Lung (tissue), 11 donors: ENCODE measurements at regions not wholly inside any gene's neighbourhood (a gene's known extent, or its start where the extent isn't known, plus 50 kb on each side); places are given as distances from the start of the nearest gene placed in this dataset.
A peak's percentile ranks its signal among the peaks of the same experiment; 100 is the strongest.

Source experiments
- ATAC-seq: fragments of 200-7000 bp; cut with Tn5 transposase; one replicate; pipeline ENCODE4 v1.9.1; 2020; ENCODE audit warnings: moderate number of reproducible peaks; ENCODE audit not compliant: insufficient read depth, low FRiP score
- DNase-seq, 3 donors: peaks; one replicate each; pipeline ENCODE4 v3.0.0-alpha.2; 2013 to 2017
- H3K27ac ChIP-seq, 2 donors: one replicate each; pipeline ENCODE4 v1.5.1; 2013; ENCODE audit warnings: mild to moderate bottlenecking in 2 of 2, moderate library complexity in 2 of 2, control low read depth in 1 of 2, inconsistent platforms in 1 of 2, low read depth in 1 of 2, low read length in 1 of 2
- H3K27me3 ChIP-seq, 3 donors: one replicate each; pipeline ENCODE4 v1.5.1; 2013; ENCODE audit warnings: low read length in 2 of 3; ENCODE audit not compliant: control insufficient read depth in 3 of 3, insufficient read depth in 3 of 3
- H3K36me3 ChIP-seq, 4 donors: one replicate each; pipeline ENCODE4 v1.5.1; 2013; ENCODE audit warnings: low read length in 4 of 4, mild to moderate bottlenecking in 1 of 4, moderate library complexity in 1 of 4; ENCODE audit not compliant: control insufficient read depth in 4 of 4, insufficient read depth in 4 of 4
- H3K4me1 ChIP-seq, 5 donors: one replicate each; pipeline ENCODE4 v1.5.1; 2013; ENCODE audit warnings: low read length in 5 of 5, mild to moderate bottlenecking in 2 of 5, moderate library complexity in 1 of 5; ENCODE audit not compliant: control insufficient read depth in 5 of 5, insufficient read depth in 5 of 5
- H3K4me3 ChIP-seq: one replicate; pipeline ENCODE4 v1.5.1; 2013; ENCODE audit warnings: mild to moderate bottlenecking, control low read depth, moderate library complexity
- H3K9ac ChIP-seq, 2 donors: one replicate each; pipeline ENCODE4 v1.5.1; 2013; ENCODE audit warnings: low read length in 2 of 2, control low read depth in 1 of 2; ENCODE audit not compliant: insufficient read depth in 1 of 2
- H3K9me3 ChIP-seq, 4 donors: one replicate each; pipeline ENCODE4 v1.5.1; 2013; ENCODE audit warnings: low read length in 3 of 4, mild to moderate bottlenecking in 1 of 4, moderate library complexity in 1 of 4; ENCODE audit not compliant: control insufficient read depth in 4 of 4, insufficient read depth in 3 of 4
- WGBS, 2 donors: extraction: QIAGEN DNeasy Blood & Tissue Kit; methylation state at CpG; one replicate each; pipeline ENCODE4 v1.1.7; 2013; 5-methylcytosine and 5-hydroxymethylcytosine counted together
- TF ChIP-seq, protein P1 (sequence below): IDR thresholded peaks from 2 replicates; pipeline ENCODE4 v1.5.1; 2012; ENCODE audit warnings: mild to moderate bottlenecking; ENCODE audit errors: control extremely low read depth, extremely low read depth
- donor health status: control.
- donor health status: control.
- donor health status: Bipolar disorder and iron deficiency.
- donor health status: healthy.
- donor health status: DM: yes; HTN: yes; CAD: no.

DNA sequence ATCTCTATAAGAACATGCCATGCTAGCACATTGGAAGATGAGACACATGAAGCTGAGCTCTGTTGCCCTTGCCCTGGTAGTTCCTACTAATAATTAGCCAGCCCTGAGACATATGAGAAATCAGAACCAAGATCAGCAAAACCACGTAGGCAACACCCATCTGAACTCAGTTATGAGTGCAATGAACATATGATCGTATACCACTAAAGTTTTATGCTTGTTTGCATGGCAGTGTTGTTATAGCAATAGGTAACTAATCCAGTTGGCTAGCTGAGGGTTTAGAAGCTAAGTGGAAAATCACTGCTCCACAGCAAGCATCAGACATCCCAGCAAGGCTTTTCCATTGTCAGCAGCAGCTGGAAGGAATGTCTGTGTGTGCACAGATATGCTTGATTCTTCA, 180.7 kb downstream of the BTBD3 start:
- Histone ChIP-seq H3K9ac (no peak overlapping the region), H3K4me1 (no peaks in the 10 kb centered on the region), H3K4me3 (no peak overlapping the region), H3K27me3 (peaks cover 0 to 2% (median 0%) of the 10 kb centered on the region in 3 donors), H3K27ac (no peak overlapping the region), H3K9me3 (no peaks in the 10 kb centered on the region), H3K36me3 (no peaks in the 10 kb centered on the region)
- ATAC-seq: no peak
- no peak for DNase-seq
- WGBS, 2 donors: 84 to 94% methylated on average over 2 of the region's 2 CpGs
- TF ChIP-seq, protein P1, sequence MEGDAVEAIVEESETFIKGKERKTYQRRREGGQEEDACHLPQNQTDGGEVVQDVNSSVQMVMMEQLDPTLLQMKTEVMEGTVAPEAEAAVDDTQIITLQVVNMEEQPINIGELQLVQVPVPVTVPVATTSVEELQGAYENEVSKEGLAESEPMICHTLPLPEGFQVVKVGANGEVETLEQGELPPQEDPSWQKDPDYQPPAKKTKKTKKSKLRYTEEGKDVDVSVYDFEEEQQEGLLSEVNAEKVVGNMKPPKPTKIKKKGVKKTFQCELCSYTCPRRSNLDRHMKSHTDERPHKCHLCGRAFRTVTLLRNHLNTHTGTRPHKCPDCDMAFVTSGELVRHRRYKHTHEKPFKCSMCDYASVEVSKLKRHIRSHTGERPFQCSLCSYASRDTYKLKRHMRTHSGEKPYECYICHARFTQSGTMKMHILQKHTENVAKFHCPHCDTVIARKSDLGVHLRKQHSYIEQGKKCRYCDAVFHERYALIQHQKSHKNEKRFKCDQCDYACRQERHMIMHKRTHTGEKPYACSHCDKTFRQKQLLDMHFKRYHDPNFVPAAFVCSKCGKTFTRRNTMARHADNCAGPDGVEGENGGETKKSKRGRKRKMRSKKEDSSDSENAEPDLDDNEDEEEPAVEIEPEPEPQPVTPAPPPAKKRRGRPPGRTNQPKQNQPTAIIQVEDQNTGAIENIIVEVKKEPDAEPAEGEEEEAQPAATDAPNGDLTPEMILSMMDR: no peak

DNA sequence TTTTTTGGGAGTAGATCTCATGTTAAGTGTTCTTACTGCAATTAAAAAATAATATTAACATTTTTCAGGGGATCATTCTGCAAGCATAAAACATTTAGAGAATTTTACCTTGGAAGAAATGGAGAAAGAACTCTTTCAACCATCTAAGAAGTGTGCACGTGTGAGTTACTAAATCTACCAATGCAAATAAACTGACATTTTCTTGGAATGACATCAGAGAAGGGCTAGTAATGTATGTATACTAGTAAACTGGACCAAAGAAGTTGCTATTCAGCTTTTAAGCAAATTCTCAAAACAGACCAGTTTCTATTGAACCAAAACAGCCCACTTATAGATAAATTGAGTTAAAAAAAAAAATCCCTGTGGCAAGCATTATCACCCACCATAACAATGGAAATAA, 191.2 kb downstream of the BTBD3 start:
- H3K36me3 ChIP-seq: no peaks in the 10 kb centered on the region
- H3K9me3 ChIP-seq: peaks cover 0 to 2% (median under 1%) of the 10 kb centered on the region in 4 donors
- ATAC-seq (no peak), DNase-seq (peak in 2 of 3 donors; percentile 1 to 62)
- TF ChIP-seq, protein P1: no peak
- H3K4me1 ChIP-seq: no peaks in the 10 kb centered on the region
- 58 to 78% methylated on average over 1 of the region's 1 CpG for WGBS, 2 donors
- H3K27ac ChIP-seq: no peak overlapping the region
- no peaks in the 10 kb centered on the region for H3K27me3 ChIP-seq
- no peak overlapping the region for H3K9ac ChIP-seq
- H3K4me3 ChIP-seq: no peak overlapping the region

DNA sequence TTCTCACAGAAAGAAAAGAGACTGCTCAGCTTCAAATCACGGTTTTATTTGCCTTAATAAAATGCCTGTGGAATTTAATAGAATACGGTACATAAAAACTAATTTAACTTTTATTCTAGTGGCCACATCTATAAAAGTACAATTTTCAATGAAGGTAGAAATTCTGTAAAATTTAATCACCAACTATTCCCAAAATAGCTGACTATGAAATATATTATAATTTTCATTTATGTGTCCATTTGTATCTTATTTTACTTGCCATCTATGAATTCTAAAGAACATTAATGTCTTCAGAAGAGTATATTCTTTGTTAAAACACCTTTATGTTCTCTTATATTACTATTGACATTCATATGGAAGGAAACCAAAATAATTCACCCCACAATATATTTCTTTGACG, 192.6 kb downstream of the BTBD3 start:
- H3K4me3 ChIP-seq: no peak overlapping the region

More for the DNA sequence above, 192.6 kb downstream of the BTBD3 start:
- TF ChIP-seq, protein P1: no peak
- no peaks in the 10 kb centered on the region for H3K36me3 ChIP-seq
- H3K27ac ChIP-seq: no peak overlapping the region
- H3K9me3 ChIP-seq: peaks cover 0 to 2% (median under 1%) of the 10 kb centered on the region in 4 donors
- H3K9ac ChIP-seq: no peak overlapping the region
- H3K4me1 ChIP-seq: no peaks in the 10 kb centered on the region
- DNase-seq (no peak), ATAC-seq (no peak)
- H3K27me3 ChIP-seq: no peaks in the 10 kb centered on the region
- WGBS, 2 donors: 88 to 90% methylated on average over 3 of the region's 3 CpGs
